K562 (cell line): ENCODE measurements at regions not wholly inside any gene's neighbourhood (a gene's known extent, or its start where the extent isn't known, plus 50 kb on each side); places are given as distances from the start of the nearest gene placed in this dataset.

Experiments used
- ATAC-seq: fragments of 200-7000 bp; cut with Tn5 transposase; 3 replicates; pipeline ENCODE4 v1.9.1; 2020; ENCODE audit warnings: moderate library complexity
- BruUV-seq: library from RNA; stranded (reverse); fragments of 400-500 nt; replicated peaks from 2 replicates; lab custom pipeline; 2021; lab: Mats Ljungman, UMichigan
- CTCF ChIA-PET: fragments of 300-600 bp; formaldehyde crosslinking; extraction: SDS; loops from one replicate; lab custom pipeline; 2021; ENCODE audit warnings: low intra/inter-chr PET ratio; lab: Yijun Ruan, JAX
- POLR2A ChIA-PET: fragments of 300-600, 350-650 bp; sonication (Branson Sonifier 250); formaldehyde crosslinking; extraction: SDS; loops from one replicate; lab custom pipeline; 2021; ENCODE audit warnings: antibody characterized with exemption, inconsistent platforms; lab: Yijun Ruan, JAX
- DNase-seq, 4 experiments: peaks; one replicate each; pipeline versions ENCODE4 v3.0.0 to v3.0.0-alpha.2; 2011 to 2018; ENCODE audit warnings: low spot score in 3 of 4, mixed read lengths in 3 of 4; ENCODE audit errors: extremely low read depth in 1 of 4
- FAIRE-seq: peaks from 2 replicates; lab custom pipeline; 2011; peaks lifted over from hg19 to GRCh38; lab: Jason Lieb, UNC
- H2AFZ ChIP-seq: 2 replicates; pipeline ENCODE4 v1.6.0; 2011; ENCODE audit warnings: low read depth, low read length, control low read depth, inconsistent platforms
- H3K27ac ChIP-seq: fragments of 200-600 bp; 3 replicates; pipeline ENCODE4 v1.8.0; 2011; ENCODE audit warnings: low read depth, mild to moderate bottlenecking, control low read depth, inconsistent platforms, low read length, moderate library complexity, mixed read lengths; ENCODE audit errors: extremely low read depth
- H3K27me3 ChIP-seq, 2 experiments: fragments of 300-600 bp in 1 of 2; 2 replicates in 1 of 2; 3 replicates in 1 of 2; pipeline versions ENCODE4 v1.6.0 to v1.8.0; 2011; ENCODE audit warnings: inconsistent platforms in 2 of 2, low read length in 2 of 2, mild to moderate bottlenecking in 1 of 2, mixed read lengths in 1 of 2, moderate library complexity in 1 of 2; ENCODE audit not compliant: control insufficient read depth in 2 of 2, insufficient read depth in 2 of 2
- H3K36me3 ChIP-seq: fragments of 300-600 bp; 3 replicates; pipeline ENCODE4 v1.8.0; 2011; ENCODE audit warnings: mild to moderate bottlenecking, low read length, inconsistent platforms; ENCODE audit not compliant: control insufficient read depth, insufficient read depth
- H3K4me1 ChIP-seq, 2 experiments: fragments of 200-600 bp in 1 of 2; replicated peaks in 1 of 2; 2 replicates in 1 of 2; 3 replicates in 1 of 2; pipeline versions ENCODE4 v1.5.1 to v1.8.0; 2011; ENCODE audit warnings: inconsistent platforms in 2 of 2, low read length in 2 of 2, mild to moderate bottlenecking in 1 of 2, mixed read lengths in 1 of 2, moderate library complexity in 1 of 2; ENCODE audit not compliant: control insufficient read depth in 2 of 2, insufficient read depth in 2 of 2
- H3K4me2 ChIP-seq: 2 replicates; pipeline ENCODE4 v1.6.1; 2011; ENCODE audit warnings: low read length, control low read depth, inconsistent platforms, mixed read lengths; ENCODE audit not compliant: insufficient read depth
- H3K4me3 ChIP-seq: fragments of 200-600 bp; sonication (generic), shearing (Covaris generic); 2 replicates; pipeline ENCODE4 v1.5.1; 2016; ENCODE audit warnings: control low read depth, inconsistent platforms
- H3K79me2 ChIP-seq: fragments of 200-600 bp; 3 replicates; pipeline ENCODE4 v1.8.0; 2011; ENCODE audit warnings: low read length, inconsistent platforms; ENCODE audit not compliant: control insufficient read depth, insufficient read depth
- H3K9ac ChIP-seq, 2 experiments: 2 replicates each; pipeline versions ENCODE4 v1.6.0 to v1.6.1; 2011; ENCODE audit warnings: low read depth in 2 of 2, low read length in 2 of 2, control low read depth in 1 of 2, inconsistent platforms in 1 of 2, mild to moderate bottlenecking in 1 of 2, mixed read lengths in 1 of 2; ENCODE audit not compliant: insufficient read depth in 1 of 2
- H3K9me1 ChIP-seq: one replicate; pipeline ENCODE4 v1.6.0; 2011; ENCODE audit warnings: inconsistent platforms, mild to moderate bottlenecking, low read length, moderate library complexity; ENCODE audit not compliant: control insufficient read depth, insufficient read depth
- H3K9me3 ChIP-seq: replicated peaks from 2 replicates; pipeline ENCODE4 v1.5.1; 2011; ENCODE audit warnings: low read depth, low read length, inconsistent platforms; ENCODE audit not compliant: control insufficient read depth, insufficient read depth
- H4K20me1 ChIP-seq: replicated peaks from 2 replicates; pipeline ENCODE4 v1.6.1; 2011; ENCODE audit warnings: low read length, inconsistent platforms, mixed read lengths; ENCODE audit not compliant: control insufficient read depth, insufficient read depth
- CAMTA2 ChIP-seq: fragments of 250-450 bp; sonication (Bioruptor Pico); conservative IDR thresholded peaks from 2 replicates; pipeline ENCODE4 v1.5.1; 2022
- CBFA2T2 ChIP-seq: fragments of 450-650 bp; conservative IDR thresholded peaks from 2 replicates; pipeline ENCODE4 v1.6.1; 2017; ENCODE audit warnings: mild to moderate bottlenecking
- CGGBP1 ChIP-seq: fragments of 250-450 bp; sonication (Bioruptor Pico); IDR thresholded peaks from 2 replicates; pipeline ENCODE4 v1.9.0; 2021; ENCODE audit warnings: mild to moderate bottlenecking
- E4F1 ChIP-seq: fragments of 250-450 bp; sonication (Bioruptor Pico); IDR thresholded peaks from 2 replicates; pipeline ENCODE4 v1.5.0; 2021; ENCODE audit warnings: mild to moderate bottlenecking, borderline replicate concordance
- HCFC1 ChIP-seq: IDR thresholded peaks from 2 replicates; pipeline ENCODE4 v1.6.1; 2012; ENCODE audit warnings: low read depth, low read length, improper control_type of control experiment
- IRF1 ChIP-seq: sonication (generic); formaldehyde crosslinking; IDR thresholded peaks from 2 replicates; pipeline ENCODE4 v1.8.0; 2022; ENCODE audit warnings: missing genetic modification reagents, mild to moderate bottlenecking, borderline replicate concordance
- MAX ChIP-seq: sonication (generic); formaldehyde crosslinking; IDR thresholded peaks from 2 replicates; pipeline ENCODE4 v1.9.0; 2022; ENCODE audit warnings: mild to moderate bottlenecking, missing genetic modification reagents
- MYC ChIP-seq, 2 experiments: fragments of 250-450 bp in 1 of 2; sonication (Bioruptor Pico) in 1 of 2; IDR thresholded peaks; 2 replicates each; pipeline versions ENCODE4 v1.5.1 to v1.6.1; 2012 to 2021; ENCODE audit warnings: low read depth in 2 of 2, borderline replicate concordance in 1 of 2, improper control_type of control experiment in 1 of 2, low read length in 1 of 2, mild to moderate bottlenecking in 1 of 2, moderate library complexity in 1 of 2
- NELFE ChIP-seq: IDR thresholded peaks from 2 replicates; pipeline ENCODE4 v1.6.1; 2011; ENCODE audit warnings: mild to moderate bottlenecking; ENCODE audit not compliant: insufficient read depth, insufficient read length
- NFRKB ChIP-seq: fragments of 450-650 bp; IDR thresholded peaks from 2 replicates; pipeline ENCODE4 v1.6.1; 2016; ENCODE audit warnings: low read depth
- PTRF ChIP-seq: fragments of 450-650 bp; IDR thresholded peaks from 2 replicates; pipeline ENCODE4 v1.6.1; 2016; ENCODE audit warnings: mild to moderate bottlenecking, missing genetic modification characterization, missing compliant biosample characterization
- RUNX1 ChIP-seq: sonication (generic); IDR thresholded peaks from 2 replicates; pipeline ENCODE4 v1.6.1; 2016; ENCODE audit warnings: antibody characterized with exemption, low read depth
- TBL1XR1 ChIP-seq, 2 experiments: IDR thresholded peaks; 2 replicates each; pipeline ENCODE4 v1.6.1; 2012; ENCODE audit warnings: improper control_type of control experiment in 2 of 2, low read length in 2 of 2, mild to moderate bottlenecking in 1 of 2
- TBP ChIP-seq: optimal IDR thresholded peaks from 2 replicates; pipeline ENCODE3; 2011; ENCODE audit warnings: low read depth, low read length, improper control_type of control experiment
- USF2 ChIP-seq: sonication (generic); formaldehyde crosslinking; IDR thresholded peaks from 2 replicates; pipeline ENCODE4 v1.5.0; 2020; ENCODE audit warnings: missing genetic modification reagents
- ZNF280A ChIP-seq: fragments of 450-650 bp; IDR thresholded peaks from 2 replicates; pipeline ENCODE4 v1.6.1; 2018; ENCODE audit warnings: mild to moderate bottlenecking, low read depth; ENCODE audit not compliant: partially characterized antibody
- WGBS: fragments of 100-300 bp; shearing (Covaris generic); methylation state at CpG from one replicate; pipeline ENCODE4 v1.1.6; 2016; ENCODE audit warnings: low coverage, mixed read lengths; ENCODE audit not compliant: insufficient coverage; ENCODE audit errors: missing lambda C conversion rate; 5-methylcytosine and 5-hydroxymethylcytosine counted together
- in situ Hi-C: fragments of 300-500 bp; cut with MboI; formaldehyde crosslinking; loops from 4 replicates; pipeline ENCODE4 v1.15.0; 2018; ENCODE audit warnings: inconsistent platforms, mixed read lengths
- intact Hi-C: fragments of 100-400 bp; cut with micrococcal nuclease; formaldehyde crosslinking; loops from 2 replicates; pipeline ENCODE4 v1.14.2; 2022

- Histone ChIP-seq H3K4me1 (no peaks in the 10 kb centered on the region), H3K27me3 (no peaks in the 10 kb centered on the region), H3K9ac (no peak overlapping the region), H3K9me1 (no peaks in the 10 kb centered on the region), H3K27ac (no peak overlapping the region), H3K79me2 (no peaks in the 10 kb centered on the region), H3K4me3 (no peak overlapping the region), H3K36me3 (no peaks in the 10 kb centered on the region), H4K20me1 (no peaks in the 10 kb centered on the region), H3K4me2 (no peak overlapping the region), H3K9me3 (no peaks in the 10 kb centered on the region), H2AFZ (no peak overlapping the region)
- no TSS peak for BruUV-seq
- FAIRE-seq: peak; percentile 65
- ChIA-PET CTCF (no interaction called here), POLR2A (interaction anchor here (0.9 kb wide), 1 partner anchor 9 kb away, joined by 5 read pairs; no protein-coding TSS in a partner anchor)
- in situ Hi-C loops: no loop called here
- peak; percentile 47; the same call in 1 of the 3 replicates for ATAC-seq
- intact Hi-C loops: no loop called here
- DNase-seq: peak; percentile 20 to 38 (median 33)
- under 1% methylated on average over 7 of the region's 7 CpGs for WGBS
- TF ChIP-seq MAX (CRISPR knock-in tag) (no peak), USF2 (CRISPR knock-in tag) (peak; percentile 65), CBFA2T2 (peak; percentile 23; the same call in 1 of the 2 replicates), NELFE (no peak), TBP (no peak), TBL1XR1 (IDR thresholded peaks at IDR 0.05; ENCODE audit: low read length in 2 of 2) (no peak), RUNX1 (no peak), MYC (IDR thresholded peaks at IDR 0.05; ENCODE audit: low read depth, low read length) (no peak), MYC (CRISPR knock-in tag; IDR thresholded peaks at IDR 0.05; ENCODE audit: borderline replicate concordance, low read depth) (no peak), E4F1 (CRISPR knock-in tag) (no peak), ZNF280A (no peak), PTRF (tag) (no peak), IRF1 (CRISPR knock-in tag) (no peak), NFRKB (no peak), CGGBP1 (CRISPR knock-in tag) (no peak), CAMTA2 (CRISPR knock-in tag) (no peak), HCFC1 (no peak)
These were observed 341.0 kb upstream of the EEF2KMT start for GRCh38 chr16:5438591-5438990.
